NAMALWA (cell line): ENCODE measurements at regions not wholly inside any gene's neighbourhood (a gene's known extent, or its start where the extent isn't known, plus 50 kb on each side); places are given as distances from the start of the nearest gene placed in this dataset.

ENCODE experiments used
- DNase-seq: peaks from one replicate; pipeline ENCODE4 v3.0.0-alpha.2; 2015; ENCODE audit warnings: low spot score

- no peak for DNase-seq
Measured at GRCh38 chr20:24796236-24796635, 152.8 kb upstream of the CST7 start.

GRCh38 chr20:24797113-24797512 lies 152.0 kb upstream of the CST7 start:
- DNase-seq: no peak

DNA sequence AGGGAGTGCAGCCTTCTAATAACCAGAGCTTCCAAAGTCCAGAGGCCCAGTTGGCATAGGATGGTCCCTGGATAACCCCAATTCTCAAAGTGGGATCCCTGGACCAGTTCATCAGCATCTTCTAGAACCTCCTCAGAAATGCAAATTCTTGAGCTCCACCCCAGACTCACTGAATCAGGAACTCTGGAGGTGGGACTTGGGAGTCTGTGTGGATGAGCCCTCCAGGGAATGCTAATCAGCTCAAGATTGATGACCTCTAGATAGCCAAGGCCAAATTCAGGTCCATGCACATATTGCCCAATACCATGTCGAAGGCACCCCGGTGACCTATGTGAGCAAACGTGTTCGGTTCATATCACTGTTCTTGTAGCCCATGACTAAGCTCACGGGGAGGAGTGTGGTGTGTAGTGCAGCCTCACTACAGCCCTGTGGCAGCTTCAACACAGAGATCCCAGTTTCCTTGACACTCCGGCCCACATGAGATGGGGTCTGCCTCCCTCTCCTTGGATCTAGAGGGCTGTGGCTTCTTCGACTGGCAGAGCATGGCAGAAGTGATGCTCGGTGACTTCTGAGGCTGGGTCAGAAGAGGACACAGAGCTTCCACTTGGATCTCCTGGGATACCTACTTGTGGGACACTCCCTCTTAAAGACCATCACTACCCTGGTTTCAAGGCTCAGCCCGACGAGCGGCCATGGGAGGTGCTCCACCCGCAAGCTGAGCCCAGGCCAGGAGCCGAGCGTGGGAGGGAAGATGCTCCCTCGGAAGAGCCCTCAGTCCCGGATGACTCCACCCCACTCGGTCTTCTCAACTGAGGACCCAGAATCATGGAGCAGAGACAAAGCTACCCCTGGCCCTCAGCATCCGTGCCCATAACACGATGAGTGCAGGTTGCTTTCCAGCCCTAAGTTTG lies 151.1 kb upstream of the CST7 start:
- DNase-seq: no peak

DNA sequence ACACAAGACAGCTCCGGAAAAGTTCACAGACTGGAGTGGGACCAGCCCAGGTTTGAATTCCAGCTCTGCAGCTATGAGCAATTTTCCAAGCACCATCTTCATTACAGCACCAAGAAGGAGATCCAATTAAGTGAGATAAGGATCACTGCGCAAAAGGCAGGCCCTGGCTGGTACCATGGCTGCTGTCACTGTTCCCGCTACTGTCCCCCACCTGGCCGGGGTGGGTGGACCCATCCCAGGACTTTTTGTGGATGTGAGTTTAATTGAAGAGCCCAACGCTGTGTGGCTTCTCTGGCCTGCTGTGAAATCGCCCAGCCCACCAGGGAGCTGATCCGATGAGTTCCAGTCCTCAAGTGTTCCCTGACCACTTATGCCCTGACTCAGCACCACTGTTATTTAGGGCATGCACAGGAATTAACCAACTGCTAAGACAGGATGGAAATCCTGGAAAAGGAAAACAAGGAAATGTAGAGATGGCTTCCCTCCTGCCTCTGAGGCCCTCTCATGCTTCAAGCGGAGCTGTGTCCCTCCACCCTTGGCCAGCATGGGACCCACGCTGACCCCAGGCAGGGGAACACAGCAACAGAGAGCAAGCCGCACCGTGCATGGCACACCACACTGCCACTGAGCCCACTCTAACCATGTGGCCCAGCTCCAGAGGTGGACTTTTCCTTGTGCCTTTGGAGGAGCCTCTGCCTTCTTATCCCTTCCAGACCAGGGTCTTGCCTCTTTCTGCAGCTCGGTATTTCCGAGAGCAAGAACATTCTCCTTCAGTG lies 150.0 kb upstream of the CST7 start:
- no peak for DNase-seq

GRCh38 chr20:24799971-24800580 lies 149.0 kb upstream of the CST7 start:
- DNase-seq: no peak

DNA sequence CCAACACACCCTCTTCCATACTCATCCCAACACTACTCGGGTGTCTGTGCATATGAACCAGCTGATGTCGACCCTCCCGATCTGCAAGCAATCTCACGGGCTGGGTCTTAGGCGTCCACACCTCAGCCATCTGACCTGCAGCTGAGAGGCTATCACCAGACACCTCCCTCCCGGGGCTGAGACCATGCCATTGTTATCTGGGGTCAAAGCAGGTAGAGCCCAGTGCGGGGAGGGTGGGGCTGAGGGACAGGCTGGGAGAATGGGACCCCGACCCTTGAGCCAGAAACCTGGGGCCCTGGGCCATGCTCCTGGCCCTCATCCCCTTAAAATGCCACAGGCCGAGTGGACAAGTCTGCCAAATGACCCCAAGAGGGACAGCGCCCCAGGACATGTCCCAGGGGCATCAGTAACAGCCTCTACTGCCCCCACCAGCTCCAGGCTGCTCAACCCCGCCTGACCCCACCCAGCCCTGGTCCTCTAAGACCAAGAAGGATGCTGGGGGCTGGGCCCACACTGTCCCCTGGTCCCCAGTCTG lies 146.7 kb upstream of the CST7 start:
- no peak for DNase-seq

DNA sequence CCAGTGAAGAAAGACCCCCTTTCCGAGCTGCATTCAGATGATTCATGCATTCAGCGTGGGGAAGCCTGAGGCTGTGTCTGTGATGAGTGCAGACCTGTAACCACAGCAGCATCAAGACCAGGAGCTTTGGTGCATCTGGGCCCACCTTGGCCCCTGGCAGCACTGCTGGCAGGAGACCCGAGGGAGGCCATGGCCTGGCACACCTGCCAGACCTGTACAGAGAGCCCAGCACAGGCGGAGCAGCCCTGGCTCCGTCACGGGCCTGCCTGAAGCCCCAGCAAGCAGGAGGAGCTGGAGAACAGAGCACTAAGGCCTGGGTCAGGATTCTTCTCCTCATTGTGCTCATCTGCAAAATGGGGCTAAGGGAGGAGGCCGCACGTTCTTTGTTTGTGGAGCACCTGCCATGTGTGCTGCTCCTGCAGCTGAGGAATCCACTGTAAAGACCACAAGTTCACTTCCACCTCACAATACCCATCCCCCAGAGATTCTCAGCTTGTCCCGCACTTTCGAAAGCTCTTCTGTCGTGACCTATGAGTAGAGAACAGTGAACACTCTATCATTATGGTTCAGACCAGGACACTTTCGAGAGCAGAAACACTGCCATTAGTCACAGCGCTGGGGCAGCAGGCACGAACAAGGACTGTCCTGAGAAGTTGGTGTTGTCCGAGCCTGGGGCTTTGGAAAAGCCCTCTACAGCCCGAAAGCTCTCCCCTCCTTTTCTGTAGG lies 144.4 kb upstream of the CST7 start:
- no peak for DNase-seq

DNA sequence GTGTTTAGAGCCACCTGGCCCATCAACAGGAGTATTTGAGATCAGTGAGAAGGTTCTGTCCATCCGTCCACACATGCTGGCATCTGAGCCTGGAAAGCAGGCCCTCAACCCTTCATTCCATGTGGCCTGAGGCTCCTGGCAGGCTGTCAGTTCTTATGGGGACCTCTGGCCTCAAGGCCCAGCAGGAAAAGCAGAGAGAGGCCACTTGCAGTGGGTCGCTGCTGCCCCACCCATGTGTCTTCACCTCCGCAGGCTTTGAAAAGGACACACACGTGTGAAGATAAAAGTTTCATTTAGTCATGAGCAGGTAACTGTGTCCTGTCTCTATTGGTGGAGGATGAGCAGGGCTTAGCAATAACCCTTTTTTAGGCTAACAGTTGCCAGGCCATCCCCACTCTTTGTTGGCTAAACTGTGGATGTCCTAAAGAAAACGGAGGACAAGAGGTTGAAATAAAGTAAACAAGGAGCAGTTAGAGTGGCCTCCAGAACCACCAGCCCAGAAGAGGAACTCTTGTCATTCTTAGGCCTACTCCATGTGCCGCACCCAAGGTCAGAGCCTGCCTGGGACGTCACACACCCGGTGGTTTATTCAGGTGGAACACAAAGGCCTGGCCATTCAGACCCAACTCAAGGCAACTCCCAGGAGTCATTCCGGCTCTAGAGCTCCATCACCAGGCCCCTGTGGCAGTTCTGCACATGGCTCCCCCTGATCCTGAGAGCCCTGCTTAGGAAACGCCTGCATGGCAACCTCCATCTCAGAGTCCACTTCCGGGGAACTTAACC lies 143.4 kb upstream of the CST7 start:
- no peak for DNase-seq

DNA sequence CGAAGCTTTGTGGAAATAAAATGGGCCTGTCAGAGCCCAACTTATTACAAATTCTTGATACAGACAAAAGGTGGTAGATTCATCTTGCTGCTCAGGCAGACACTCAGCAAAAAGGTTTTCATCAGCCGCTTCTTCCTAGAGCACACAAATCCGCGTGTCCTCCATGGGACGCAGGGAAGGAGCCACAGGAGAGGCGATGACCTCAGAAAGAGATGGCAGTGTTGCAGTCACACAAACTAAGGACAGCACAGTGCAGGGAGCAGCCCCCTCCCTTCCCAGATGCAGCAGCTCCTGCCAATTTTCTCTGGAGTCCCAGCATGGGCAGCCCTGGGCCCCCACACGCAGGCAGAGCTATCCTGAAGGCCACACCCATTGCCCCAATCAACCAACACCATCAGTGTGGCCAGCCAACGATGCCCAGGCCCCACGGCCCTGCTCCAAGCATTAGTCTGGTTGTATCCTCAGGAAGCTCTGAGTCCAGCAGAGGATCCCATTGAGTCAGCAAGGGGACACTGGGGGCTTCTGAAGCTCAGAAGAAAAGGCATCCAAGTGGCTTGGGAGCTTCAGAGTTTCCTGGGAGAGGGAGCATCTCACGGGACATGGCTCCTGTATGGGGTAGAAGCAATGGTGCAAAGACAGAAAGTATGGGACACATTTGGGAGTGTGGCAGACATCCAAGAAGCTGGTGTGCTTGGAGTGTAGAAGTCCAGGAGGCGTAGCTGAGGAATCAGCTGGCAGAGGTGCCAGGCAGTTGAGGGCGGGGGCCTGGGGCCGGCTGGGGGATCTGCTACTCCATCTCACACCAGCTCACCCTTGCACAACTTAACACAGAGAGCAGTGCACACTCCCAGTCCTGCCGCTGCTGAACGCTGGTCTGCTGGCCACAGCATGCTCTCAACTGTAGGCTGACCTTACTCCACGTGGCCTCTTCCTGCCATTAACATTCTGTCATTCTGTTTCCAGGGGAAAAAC lies 142.1 kb upstream of the CST7 start:
- no peak for DNase-seq

DNA sequence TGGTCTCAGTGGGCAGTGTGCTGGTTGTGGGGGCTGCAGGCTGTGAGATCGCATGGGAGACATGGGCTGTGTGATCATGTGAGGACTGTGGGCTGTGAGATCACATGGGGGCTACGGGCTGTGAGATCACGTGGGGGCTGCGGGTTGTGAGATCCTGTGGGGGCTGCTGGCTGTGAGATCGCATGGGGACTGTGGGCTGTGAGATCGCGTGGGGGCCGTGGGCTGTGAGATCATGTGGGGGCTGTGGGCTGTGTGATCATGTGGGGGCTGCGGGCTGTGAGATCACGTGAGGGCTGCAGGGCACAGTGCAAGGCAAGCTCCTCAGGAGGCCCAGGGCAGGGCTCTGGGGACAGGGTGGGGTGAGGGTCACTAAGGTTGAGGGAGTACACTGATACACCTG lies 140.5 kb upstream of the CST7 start:
- DNase-seq: no peak

DNA sequence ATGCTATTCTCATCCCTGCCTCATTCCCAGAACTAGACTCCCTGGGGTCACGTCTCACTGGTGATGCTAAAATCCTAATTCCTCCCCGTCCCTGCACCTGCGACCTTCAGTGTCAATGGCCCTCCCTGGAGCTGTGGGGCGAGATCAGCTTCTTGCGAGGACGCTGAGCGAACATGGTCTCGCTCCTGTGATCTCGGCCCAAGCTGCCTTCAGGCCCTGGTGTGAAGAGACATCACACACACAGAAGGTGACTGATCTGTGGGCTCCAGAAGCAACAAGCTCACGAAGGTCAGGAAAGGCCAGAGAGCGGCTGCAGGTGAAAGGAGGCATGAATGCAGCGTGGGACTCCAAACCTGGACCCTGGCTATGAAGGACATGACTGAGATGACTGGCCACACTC lies 139.5 kb upstream of the CST7 start:
- DNase-seq: no peak

GRCh38 chr20:24810676-24811407 lies 138.2 kb upstream of the CST7 start:
- DNase-seq: no peak

DNA sequence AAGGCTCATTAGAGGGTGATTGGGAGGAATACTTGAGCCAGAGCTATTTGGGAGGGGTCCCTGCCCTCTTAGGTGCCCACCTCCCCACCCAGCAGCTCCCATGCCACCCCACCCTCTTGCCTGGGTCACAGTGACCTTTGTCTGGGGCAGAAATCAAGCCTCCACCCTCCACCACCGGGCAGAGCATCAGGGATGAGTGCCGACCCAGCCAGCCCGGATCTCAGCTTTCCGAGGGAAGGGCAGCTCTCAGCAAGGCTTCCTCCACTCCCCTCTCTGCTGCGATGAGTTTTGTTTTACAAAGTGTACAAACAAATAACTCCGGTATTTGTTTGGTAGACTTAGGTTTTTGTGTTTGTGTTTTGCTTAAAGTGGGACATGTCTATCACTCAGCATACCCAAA lies 136.7 kb upstream of the CST7 start:
- DNase-seq: no peak

DNA sequence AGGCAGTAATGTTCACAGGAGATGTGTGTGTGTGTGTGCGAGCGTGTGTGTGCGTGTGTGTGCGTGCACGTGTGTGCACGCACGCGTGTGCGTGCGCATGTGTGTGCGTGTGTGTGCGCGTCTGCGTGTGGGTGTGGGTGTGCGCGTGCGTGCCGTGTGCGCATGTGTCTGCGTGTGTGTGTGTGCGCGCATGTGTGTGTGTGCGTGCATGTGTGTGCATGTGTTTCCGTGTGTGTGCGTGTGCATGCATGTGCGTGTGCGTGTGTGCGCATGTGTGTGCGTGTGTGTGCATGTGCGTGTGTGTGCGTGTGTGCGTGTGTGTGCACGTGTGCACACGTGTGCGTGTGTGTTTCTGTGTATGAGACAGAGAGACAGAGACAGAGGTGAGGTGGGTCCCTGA lies 136.0 kb upstream of the CST7 start:
- no peak for DNase-seq

GRCh38 chr20:24813496-24813895 lies 135.6 kb upstream of the CST7 start:
- DNase-seq: no peak

- no peak for DNase-seq
Measured at GRCh38 chr20:24813936-24814335, 135.1 kb upstream of the CST7 start.

GRCh38 chr20:24814556-24815195 lies 134.4 kb upstream of the CST7 start:
- no peak for DNase-seq

DNA sequence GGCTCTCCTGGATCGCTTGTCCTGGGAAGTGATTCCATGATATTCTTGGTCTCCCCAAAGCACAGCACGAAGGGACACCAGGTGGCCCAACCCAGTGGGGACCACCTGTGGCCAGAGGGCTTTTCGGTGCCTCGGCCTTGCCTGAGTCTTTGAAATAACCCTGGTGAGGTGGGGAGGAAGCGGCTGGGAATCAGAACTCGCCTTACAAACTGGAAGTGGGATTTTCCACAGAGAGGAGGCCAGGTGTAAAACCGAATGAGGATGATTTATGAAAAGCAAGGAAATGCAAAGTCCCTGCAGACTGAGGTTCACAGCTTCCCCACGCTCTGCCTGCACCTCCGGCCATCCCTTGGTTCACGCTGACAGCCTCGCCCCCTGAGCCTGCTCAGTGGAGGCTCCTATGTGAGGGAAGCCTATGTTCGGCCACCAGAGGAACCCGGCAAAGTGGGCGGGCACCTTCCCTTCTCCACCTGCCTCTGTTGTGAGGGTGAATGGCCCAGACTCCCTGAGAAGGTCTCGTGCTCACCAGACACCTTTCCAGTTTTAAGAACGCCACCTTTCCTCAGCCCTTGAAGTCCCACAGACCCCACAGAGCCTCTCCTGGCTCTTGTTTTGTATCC lies 133.8 kb upstream of the CST7 start:
- DNase-seq: no peak
